Psoas muscle (tissue), 7 donors: ENCODE measurements at regions not wholly inside any gene's neighbourhood (a gene's known extent, or its start where the extent isn't known, plus 50 kb on each side); places are given as distances from the start of the nearest gene placed in this dataset.

Source experiments
- ATAC-seq, 4 donors: fragments of 200-7000 bp; cut with Tn5 transposase; one replicate each; pipeline ENCODE4 v1.9.1; 2020; ENCODE audit warnings: moderate library complexity in 3 of 4, mild to moderate bottlenecking in 2 of 4
- DNase-seq, 2 donors: peaks; one replicate each; pipeline ENCODE4 v3.0.0-alpha.2; 2020
- H3K27ac ChIP-seq: fragments of 200-600 bp; one replicate; pipeline ENCODE4 v1.8.0; 2022
- H3K27me3 ChIP-seq, 3 donors: fragments of 200-600 bp in 1 of 3; one replicate each; pipeline versions ENCODE4 v1.6.1 to v1.8.0; 2013 to 2022; ENCODE audit warnings: low read length in 2 of 3, mild to moderate bottlenecking in 2 of 3, moderate library complexity in 1 of 3; ENCODE audit not compliant: insufficient read depth in 3 of 3
- H3K36me3 ChIP-seq, 2 donors: fragments of 200-600 bp in 1 of 2; one replicate each; pipeline versions ENCODE4 v1.6.1 to v1.8.0; 2013 to 2022; ENCODE audit warnings: low read depth in 1 of 2, mild to moderate bottlenecking in 1 of 2, moderate library complexity in 1 of 2; ENCODE audit not compliant: insufficient read depth in 1 of 2
- H3K4me1 ChIP-seq: fragments of 200-600 bp; one replicate; pipeline ENCODE4 v1.8.0; 2022
- H3K4me3 ChIP-seq: fragments of 200-600 bp; one replicate; pipeline ENCODE4 v1.8.0; 2022; ENCODE audit warnings: mild to moderate bottlenecking
- H3K9me3 ChIP-seq: fragments of 200-600 bp; one replicate; pipeline ENCODE4 v1.8.0; 2022
- WGBS, 3 donors: extraction: QIAGEN DNeasy Blood & Tissue Kit; methylation state at CpG; one replicate each; pipeline versions ENCODE4 v1.1.6 to v1.1.7; 2013; 5-methylcytosine and 5-hydroxymethylcytosine counted together
- intact Hi-C, 2 donors: fragments of 100-400 bp; cut with DNase I; formaldehyde crosslinking; loops; one replicate each; pipeline versions ENCODE4 v1.11.0 to v1.14.2; 2022
- TF ChIP-seq, protein P1 (sequence below): fragments of 200-600 bp; IDR thresholded peaks from one replicate; pipeline ENCODE4 v1.8.0; 2022; ENCODE audit warnings: antibody characterized with exemption
- donor health status: healthy with polysubstance abuse.
- donor health status: DM: no; HTN: no; CAD: no; lungs with moderate emphysema.
- donor health status: Bipolar disorder and iron deficiency.
- donor health status: healthy.
- donor health status: DM: yes; HTN: yes; CAD: no.
- donor health status: DM: no; HTN: no; CAD: no.
- donor health status: DM: yes; HTN: yes; CAD: no.

DNA sequence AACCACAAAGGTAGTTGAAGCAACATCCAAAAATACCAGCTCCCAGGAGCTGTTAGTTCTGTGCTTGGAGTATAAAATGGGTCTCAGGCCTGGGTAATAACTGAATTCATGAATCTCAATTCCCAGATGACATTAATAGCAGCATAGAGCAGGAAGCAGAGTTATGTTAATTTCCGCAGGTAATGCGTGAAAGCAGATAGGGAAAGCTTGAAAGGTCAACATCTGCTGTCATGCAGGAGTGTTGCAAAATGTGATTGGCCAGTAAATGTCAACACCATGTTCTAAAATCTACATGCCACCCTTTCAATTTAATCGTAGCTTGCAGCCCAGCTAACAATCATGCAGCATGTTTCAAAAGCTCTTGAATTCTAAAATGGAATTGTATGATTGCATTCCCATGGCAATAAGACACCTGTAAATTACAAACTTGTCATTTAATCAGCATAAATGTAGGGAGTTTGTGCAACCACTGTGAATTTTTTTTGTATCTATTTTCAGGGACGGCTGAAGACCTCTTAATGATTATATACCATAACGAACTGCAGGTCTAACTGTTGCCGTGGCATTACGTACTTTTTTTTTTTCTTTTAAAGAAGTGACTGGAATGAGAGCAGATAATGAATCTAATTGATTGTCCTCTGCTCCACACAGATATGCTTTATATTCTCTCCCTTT is 635.8 kb upstream of the FOXG1 start:
- TF ChIP-seq, protein P1, sequence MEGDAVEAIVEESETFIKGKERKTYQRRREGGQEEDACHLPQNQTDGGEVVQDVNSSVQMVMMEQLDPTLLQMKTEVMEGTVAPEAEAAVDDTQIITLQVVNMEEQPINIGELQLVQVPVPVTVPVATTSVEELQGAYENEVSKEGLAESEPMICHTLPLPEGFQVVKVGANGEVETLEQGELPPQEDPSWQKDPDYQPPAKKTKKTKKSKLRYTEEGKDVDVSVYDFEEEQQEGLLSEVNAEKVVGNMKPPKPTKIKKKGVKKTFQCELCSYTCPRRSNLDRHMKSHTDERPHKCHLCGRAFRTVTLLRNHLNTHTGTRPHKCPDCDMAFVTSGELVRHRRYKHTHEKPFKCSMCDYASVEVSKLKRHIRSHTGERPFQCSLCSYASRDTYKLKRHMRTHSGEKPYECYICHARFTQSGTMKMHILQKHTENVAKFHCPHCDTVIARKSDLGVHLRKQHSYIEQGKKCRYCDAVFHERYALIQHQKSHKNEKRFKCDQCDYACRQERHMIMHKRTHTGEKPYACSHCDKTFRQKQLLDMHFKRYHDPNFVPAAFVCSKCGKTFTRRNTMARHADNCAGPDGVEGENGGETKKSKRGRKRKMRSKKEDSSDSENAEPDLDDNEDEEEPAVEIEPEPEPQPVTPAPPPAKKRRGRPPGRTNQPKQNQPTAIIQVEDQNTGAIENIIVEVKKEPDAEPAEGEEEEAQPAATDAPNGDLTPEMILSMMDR: no peak
- 58 to 63% (median 59%) methylated on average over 7 of the region's 7 CpGs for WGBS, 3 donors
- Histone ChIP-seq H3K4me3 (no peak overlapping the region), H3K9me3 (no peaks in the 10 kb centered on the region), H3K27ac (no peak overlapping the region), H3K27me3 (peaks cover 0 to 1% (median 0%) of the 10 kb centered on the region in 3 donors), H3K36me3 (no peaks in the 10 kb centered on the region), H3K4me1 (no peaks in the 10 kb centered on the region)
- ATAC-seq (no peak), DNase-seq (no peak)
- intact Hi-C loops: no loop called here

DNA sequence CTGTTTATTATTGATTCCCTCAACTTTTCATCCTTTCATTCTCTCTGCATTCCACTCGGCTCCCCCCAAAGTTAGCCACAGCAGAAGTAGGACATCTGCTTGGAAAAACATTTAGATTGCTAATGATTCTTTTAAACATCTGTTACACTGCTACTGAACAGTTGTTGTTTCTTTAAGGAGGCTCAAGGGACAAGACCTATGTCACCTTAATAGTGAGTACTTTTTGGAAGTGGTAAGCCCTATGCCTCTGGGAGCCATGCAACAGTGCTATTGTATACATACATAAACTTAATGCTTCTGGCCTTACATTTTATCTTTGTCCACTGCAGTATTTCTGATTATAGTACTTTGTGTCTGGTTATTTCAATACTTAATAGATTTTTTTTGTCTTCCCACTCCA is 628.2 kb upstream of the FOXG1 start:
- no peak overlapping the region for H3K27ac ChIP-seq
- no peaks in the 10 kb centered on the region for H3K4me1 ChIP-seq
- no peak for ATAC-seq
- TF ChIP-seq, protein P1: no peak
- DNase-seq: no peak
- H3K36me3 ChIP-seq: no peaks in the 10 kb centered on the region
- 21 to 29% (median 28%) methylated on average over 1 of the region's 1 CpG for WGBS, 3 donors
- intact Hi-C loops: no loop called here
- H3K4me3 ChIP-seq: no peak overlapping the region
- H3K9me3 ChIP-seq: no peaks in the 10 kb centered on the region
- peaks cover 0 to 1% (median 0%) of the 10 kb centered on the region in 3 donors for H3K27me3 ChIP-seq

DNA sequence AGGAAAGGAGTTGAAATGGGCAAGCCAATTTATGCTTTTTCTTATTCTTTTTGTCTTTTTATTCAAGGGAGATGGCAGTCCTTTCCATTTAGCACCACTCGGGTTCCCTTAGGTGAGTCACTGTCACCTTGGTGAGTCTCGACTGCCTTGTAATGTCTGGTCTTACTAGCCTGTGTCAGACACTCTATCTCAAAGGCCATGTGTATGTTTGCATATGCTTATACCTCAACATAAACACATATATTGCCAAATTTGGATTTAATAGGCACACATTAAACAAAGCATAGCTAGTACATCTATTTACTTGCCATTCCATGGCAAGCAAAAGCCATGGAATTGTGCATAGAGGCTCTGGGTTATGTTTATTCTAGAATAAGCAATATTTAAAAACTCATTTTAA is 624.9 kb upstream of the FOXG1 start:
- H3K36me3 ChIP-seq: no peaks in the 10 kb centered on the region
- no peak for DNase-seq
- H3K27me3 ChIP-seq: no peaks in the 10 kb centered on the region
- H3K4me1 ChIP-seq: no peaks in the 10 kb centered on the region
- 84 to 90% (median 88%) methylated on average over 2 of the region's 2 CpGs for WGBS, 3 donors
- ATAC-seq: no peak
- TF ChIP-seq, protein P1: no peak
- intact Hi-C loops: no loop called here
- no peak overlapping the region for H3K27ac ChIP-seq
- H3K9me3 ChIP-seq: no peaks in the 10 kb centered on the region
- H3K4me3 ChIP-seq: no peak overlapping the region

DNA sequence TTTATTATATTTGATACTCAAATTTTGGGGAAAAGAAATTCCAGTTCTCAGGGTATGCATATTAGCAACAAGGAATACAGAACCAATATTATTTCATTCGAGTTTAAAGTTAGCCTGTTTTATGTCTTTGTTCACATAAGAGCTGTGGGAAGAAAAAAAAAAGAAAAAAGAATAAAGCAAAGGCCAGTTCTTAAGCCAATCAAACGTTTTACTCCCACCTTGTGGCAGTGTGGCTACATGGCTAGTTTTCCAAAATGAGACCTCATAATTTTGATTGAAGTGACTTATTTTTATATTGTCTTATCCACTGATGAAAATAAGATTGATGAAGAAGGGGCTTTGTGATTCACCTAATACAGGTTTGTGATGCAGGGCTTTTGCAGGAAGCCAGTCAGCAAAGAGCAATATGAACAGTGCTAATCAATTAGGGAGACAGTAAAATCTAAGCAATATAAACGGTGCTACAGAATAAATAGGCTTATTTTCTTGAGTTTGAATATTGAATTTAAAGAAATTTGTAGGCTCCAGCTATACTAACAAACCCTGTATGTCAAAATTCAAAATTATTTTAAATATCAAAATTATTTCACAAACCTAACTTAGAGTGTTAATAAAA is 624.1 kb upstream of the FOXG1 start:
- DNase-seq (no peak), ATAC-seq (no peak)
- H3K4me1 ChIP-seq: no peaks in the 10 kb centered on the region
- intact Hi-C loops: no loop called here
- H3K27me3 ChIP-seq: no peaks in the 10 kb centered on the region
- H3K9me3 ChIP-seq: no peaks in the 10 kb centered on the region
- no peak overlapping the region for H3K4me3 ChIP-seq
- WGBS, 3 donors: 14 to 15% (median 14%) methylated on average over 3 of the region's 3 CpGs
- TF ChIP-seq, protein P1: no peak
- no peaks in the 10 kb centered on the region for H3K36me3 ChIP-seq
- no peak overlapping the region for H3K27ac ChIP-seq
